Cardiac septum (tissue), 1 donor: ENCODE measurements at regions not wholly inside any gene's neighbourhood (a gene's known extent, or its start where the extent isn't known, plus 50 kb on each side); places are given as distances from the start of the nearest gene placed in this dataset.

Experiments used
- DNase-seq: peaks from one replicate; pipeline ENCODE4 v3.0.0-alpha.2; 2020; ENCODE audit warnings: low spot score
- intact Hi-C: fragments of 100-400 bp; cut with DNase I; formaldehyde crosslinking; loops from one replicate; pipeline ENCODE4 v1.14.0; 2022
- donor health status: DM: no; HTN: no; CAD: no.

- intact Hi-C loops = no loop called here
Measured at GRCh38 chr12:66899588-66899987, 220.7 kb upstream of the GRIP1 start.

DNA sequence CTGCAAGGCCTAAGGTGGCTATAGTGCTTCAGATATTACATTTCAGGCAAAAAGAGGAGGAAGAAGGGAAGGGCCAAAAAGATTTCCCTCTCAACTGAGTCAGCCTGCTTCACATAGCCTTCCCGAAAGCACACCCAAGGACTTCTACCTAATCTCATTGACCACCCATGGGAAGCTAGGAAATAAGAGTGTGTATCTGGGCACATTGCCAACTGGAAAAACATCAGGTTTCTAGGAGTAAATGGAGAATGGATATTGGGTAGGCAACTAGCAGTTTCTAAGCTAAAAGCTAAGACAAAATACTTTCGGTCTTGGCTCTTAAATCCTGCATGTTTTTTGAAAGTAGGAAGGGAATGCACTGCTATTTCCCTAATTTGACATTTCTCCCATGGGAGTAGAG lies 221.7 kb upstream of the GRIP1 start:
- DNase-seq = no peak
- intact Hi-C loops = no loop called here

More at GRCh38 chr12:66899588-66899987, 220.7 kb upstream of the GRIP1 start:
- no peak for DNase-seq

DNA sequence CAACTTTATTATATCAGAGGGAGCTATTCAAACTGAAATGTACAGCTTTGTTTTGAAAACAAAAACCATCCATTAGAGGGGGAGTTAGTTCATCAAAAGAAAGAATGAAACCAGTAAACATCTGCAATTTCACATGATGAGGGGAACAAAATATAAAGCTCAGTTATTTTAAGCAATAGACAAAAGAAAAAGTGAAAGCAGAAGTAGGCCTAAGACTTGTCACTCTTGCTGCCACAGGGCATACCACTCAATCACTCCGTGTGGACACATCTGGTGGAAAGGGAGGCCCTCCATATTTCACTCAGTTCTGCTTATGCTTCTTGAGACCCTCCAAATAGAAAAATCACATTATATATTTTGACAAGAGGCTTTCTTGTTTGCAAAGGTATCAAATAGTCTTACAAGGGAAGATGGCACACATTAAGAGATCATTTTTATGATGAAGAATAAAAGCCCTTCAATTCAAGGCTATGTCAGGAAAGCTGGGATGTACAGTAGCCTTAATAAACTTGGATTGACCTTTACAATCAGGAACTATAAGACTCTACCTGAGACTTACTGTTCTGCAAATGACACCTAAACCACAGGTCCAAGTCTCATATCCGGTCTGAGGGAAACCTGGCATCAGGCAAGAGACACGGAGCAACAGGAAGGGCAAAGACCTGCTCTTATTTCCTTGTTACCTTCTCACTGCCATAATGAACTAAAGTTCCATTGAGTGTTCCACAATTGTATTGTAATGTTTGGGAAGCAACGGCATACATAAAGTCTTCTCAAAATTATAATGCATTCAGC lies 222.5 kb upstream of the GRIP1 start:
- intact Hi-C loops = no loop called here

DNA sequence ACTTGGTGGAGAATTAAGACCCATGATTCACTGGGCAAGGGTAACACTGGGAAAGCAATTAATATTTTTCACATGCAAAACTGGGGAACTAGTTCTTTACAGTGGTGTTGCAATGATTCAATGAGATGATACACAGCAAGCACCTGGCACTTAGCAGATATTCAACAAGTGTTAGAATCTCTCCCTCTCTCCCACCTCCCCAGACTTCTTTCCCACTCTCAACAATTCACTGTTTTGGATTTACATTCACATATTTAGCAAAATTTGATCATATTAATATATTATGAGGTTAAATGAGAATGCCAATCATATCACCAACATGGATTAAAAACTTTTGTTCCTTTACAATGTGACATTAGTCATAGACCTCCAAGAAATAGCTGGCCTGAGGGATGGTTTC lies 223.1 kb upstream of the GRIP1 start:
- intact Hi-C loops = no loop called here
- no peak for DNase-seq

More for the DNA sequence above, 222.5 kb upstream of the GRIP1 start:
- DNase-seq = no peak

DNA sequence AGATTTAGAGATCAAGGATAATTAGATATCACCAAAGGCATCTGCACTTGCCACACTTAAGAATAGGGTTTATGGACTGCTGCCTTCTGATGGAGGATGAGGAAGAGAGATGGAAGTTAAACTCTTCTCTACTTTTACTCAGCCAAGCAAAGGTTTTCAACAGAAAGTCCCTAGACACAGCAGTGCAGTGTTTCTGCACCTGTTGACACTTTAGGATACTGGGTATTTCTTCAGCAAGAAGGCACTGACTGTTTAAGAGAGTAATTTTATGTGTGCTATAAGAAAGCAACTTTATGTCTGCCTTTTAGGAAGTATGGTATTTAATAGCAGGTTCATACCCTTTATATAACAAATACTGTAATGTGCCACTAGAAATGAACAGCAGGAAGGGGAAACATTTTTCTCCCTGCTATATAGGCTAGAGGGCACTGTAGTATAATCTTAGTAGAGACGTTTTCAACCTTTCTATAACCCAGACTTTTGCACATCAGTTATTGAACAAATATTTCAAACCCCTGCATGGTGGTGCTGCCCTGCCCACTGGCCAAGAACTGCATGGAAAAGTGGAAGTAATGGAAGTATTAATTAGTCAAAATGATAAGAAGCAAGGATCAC lies 225.0 kb upstream of the GRIP1 start:
- intact Hi-C loops = no loop called here
- DNase-seq = no peak

GRCh38 chr12:66905201-66905600 lies 226.3 kb upstream of the GRIP1 start:
- intact Hi-C loops = no loop called here
- no peak for DNase-seq

DNA sequence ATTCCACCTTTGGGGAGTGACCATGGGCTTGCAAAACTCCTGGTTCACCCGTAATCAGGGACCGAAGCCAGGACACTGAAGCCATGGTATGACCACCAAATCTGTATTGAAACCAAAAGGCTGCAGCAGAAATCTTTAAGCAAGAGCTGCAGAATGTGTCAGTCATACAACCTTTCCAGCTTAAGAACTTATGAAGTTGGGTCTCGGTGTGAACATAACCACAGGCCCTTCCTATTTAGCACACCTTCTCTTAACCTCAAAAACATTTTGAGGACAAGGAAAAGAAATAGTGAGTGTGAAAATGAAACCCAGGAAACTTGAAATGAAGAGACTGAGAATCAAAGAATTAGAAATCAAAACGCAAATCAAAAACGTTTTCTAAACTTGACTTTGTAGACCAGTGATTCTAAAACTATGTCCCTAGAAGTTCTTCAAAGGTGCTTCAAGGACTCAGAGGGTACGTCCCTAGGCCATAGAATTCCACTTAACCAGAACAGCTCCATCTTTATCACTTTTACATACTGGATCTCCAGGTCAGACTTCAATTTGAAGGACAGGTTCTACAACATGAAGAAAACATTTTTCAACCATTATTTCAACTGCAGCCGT lies 231.6 kb upstream of the GRIP1 start:
- DNase-seq = no peak

DNA sequence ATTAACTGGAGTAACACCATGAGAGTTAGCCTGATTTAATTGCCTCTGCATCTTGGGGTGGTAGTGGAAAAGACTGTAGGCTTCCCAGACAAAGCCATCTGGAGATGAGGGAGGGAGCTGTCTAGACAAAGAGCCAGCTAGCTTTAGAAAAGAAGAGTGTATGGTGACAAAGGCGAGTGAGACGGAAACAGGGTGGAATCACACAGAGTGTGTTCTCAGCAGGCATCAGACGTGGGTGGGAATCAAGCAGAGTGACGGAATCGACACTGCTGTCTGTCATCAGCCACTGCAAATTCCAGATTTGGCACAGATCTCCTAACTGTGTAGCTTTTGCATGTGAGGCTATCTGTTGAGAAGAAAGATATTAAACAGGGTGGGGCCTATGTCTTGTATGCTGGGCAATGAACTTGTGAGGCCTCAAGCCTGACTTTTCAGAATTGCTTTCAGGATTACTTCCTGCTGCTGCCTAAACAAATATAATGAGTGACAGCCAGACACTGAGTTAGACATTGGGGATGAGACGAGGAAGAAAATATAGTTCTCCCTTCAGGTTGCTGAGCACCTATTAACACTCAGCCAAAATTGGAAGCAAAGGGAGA lies 236.5 kb upstream of the GRIP1 start:
- DNase-seq = no peak
- intact Hi-C loops = no loop called here

More for the DNA sequence above, 231.6 kb upstream of the GRIP1 start:
- intact Hi-C loops = no loop called here

GRCh38 chr12:66916189-66916588 lies 237.3 kb upstream of the GRIP1 start:
- intact Hi-C loops = no loop called here

GRCh38 chr12:66919466-66919865 lies 240.6 kb upstream of the GRIP1 start:
- intact Hi-C loops = no loop called here

More at GRCh38 chr12:66916189-66916588, 237.3 kb upstream of the GRIP1 start:
- DNase-seq = no peak

GRCh38 chr12:66920205-66920604 lies 241.3 kb upstream of the GRIP1 start:
- intact Hi-C loops = no loop called here

More at GRCh38 chr12:66919466-66919865, 240.6 kb upstream of the GRIP1 start:
- no peak for DNase-seq

GRCh38 chr12:66921151-66921550 lies 242.3 kb upstream of the GRIP1 start:
- DNase-seq = no peak
- intact Hi-C loops = no loop called here

More at GRCh38 chr12:66920205-66920604, 241.3 kb upstream of the GRIP1 start:
- no peak for DNase-seq

DNA sequence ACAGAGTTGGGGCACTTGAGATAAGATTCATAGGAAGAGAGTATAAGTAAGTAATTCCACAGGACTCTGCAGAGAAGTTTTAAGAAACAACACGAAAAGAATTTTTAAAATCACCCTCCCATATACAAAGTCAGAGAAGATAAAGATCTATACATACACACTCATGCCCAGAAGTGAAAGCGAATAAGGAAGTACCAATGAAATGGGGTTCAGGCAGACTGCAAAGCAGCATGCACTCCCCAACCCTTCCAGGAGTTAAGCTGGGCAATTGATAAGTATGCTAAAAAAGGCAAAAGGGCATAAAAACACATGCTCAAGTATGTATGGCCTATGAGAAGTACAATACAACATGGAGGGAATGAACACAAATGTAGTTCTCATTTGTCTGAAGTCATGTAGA lies 246.2 kb upstream of the GRIP1 start:
- DNase-seq = no peak
- intact Hi-C loops = no loop called here

- DNase-seq = no peak
- intact Hi-C loops = no loop called here
Measured at GRCh38 chr12:66929121-66929520, 250.2 kb upstream of the GRIP1 start.

DNA sequence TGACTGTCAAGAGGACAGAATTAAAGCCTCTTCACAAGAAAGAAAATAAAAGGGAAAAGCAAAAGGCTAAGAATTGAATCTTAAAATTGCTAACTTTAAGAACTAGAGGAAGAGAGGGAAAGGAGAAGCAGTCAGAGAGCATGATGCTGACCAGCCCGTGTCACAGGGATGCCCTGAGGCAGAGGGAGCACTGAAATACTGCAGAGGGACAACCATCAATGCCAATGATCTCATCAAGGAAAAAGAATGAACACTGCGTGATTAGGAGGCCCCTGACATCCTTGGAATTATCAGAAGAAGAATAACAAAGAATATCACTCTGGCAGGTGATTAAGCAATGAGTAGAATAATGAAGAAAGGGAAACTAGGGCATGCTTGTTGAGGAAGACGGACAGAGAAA lies 252.2 kb upstream of the GRIP1 start:
- intact Hi-C loops = no loop called here
- no peak for DNase-seq

- intact Hi-C loops = no loop called here
- DNase-seq = no peak
Measured at GRCh38 chr12:66932126-66932525, 253.2 kb upstream of the GRIP1 start.

DNA sequence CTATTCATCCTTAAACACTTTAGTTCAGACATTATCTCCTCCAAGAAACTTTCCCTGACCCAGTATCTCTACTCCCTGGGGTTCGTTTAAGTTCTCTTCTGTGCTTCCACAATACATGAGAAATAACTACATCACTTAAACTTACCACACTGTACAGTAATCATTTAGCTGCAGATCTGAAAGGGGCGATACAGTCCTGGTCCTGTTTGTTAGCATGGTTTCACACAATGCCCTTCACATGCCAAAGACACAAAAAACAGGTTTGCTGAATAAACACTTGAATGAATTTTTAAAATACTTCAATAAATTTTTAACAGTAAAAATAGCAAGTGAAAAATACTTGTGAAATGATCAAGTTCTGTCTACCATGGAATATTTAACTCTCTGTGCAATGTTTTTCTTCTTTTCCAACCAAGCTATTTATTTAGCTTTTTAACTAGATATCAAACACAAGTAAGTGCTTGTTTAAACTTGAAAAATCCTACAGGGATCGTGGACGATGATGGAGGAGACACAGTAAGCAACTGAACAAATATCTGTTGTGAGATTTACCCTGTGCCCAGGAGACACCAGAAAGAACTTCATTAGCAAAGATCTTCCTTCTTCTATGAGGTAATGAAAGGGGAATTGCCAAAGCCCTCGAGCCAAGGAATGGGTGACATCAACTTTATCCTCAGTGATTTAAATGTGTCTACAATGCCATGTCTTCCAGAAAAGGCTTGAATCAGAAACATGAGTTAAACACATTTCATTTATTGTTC lies 255.6 kb upstream of the GRIP1 start:
- DNase-seq = no peak
- intact Hi-C loops = no loop called here

- DNase-seq = no peak
- intact Hi-C loops = no loop called here
Measured at GRCh38 chr12:66941150-66941549, 262.3 kb upstream of the GRIP1 start.

- no peak for DNase-seq
- intact Hi-C loops = no loop called here
Measured at GRCh38 chr12:66942741-66943465, 264.0 kb upstream of the GRIP1 start.
